Superior temporal gyrus (tissue), 1 donor: ENCODE measurements at regions not wholly inside any gene's neighbourhood (a gene's known extent, or its start where the extent isn't known, plus 50 kb on each side); places are given as distances from the start of the nearest gene placed in this dataset.

ENCODE experiments used
- DNase-seq: peaks from one replicate; pipeline ENCODE4 v3.0.0-alpha.2; 2016; ENCODE audit errors: extremely low spot score

DNA sequence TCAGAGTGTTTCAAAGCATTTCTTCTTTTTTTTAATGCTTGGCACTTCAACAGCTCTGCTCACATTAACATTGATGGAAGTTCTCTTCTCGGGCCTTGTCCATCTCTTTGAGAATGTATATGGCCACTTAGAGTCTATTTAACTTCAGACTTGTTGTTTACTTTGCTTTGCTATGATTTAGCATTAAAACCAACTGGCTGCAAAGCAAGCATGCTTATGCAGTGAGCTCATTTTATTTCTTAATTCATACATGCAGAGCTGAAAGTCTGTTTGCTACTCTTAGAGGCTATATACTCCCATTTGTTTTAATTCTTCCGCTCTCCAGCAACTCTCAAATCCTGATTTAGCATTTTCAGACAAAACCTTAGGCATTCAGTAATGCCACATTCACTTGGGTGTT is 107.6 kb upstream of the PACRGL start:
- DNase-seq, result no peak

DNA sequence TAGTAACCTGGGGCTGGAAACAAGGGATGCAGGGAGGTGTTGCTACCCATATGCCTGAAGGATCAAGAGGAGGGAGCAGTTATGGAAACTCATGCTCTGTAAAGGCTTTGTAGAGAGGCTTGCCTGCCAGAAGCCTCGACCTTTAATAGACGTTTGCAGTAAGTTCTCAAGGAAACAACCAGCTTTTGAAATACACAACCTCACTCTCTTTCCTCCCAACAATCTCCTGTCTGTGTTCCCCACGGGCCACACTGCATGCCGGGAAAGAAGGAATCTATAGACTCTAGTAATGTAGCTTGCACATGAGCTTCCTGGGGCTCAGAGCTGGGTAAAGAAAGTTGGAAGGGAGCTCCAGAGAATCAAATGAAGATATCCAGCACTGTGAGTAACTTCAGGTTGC is 101.6 kb upstream of the PACRGL start:
- no peak for DNase-seq

GRCh38 chr4:20603671-20604313 is 96.5 kb upstream of the PACRGL start:
- DNase-seq, result no peak

GRCh38 chr4:20612313-20612712 is 87.9 kb upstream of the PACRGL start:
- no peak for DNase-seq

DNA sequence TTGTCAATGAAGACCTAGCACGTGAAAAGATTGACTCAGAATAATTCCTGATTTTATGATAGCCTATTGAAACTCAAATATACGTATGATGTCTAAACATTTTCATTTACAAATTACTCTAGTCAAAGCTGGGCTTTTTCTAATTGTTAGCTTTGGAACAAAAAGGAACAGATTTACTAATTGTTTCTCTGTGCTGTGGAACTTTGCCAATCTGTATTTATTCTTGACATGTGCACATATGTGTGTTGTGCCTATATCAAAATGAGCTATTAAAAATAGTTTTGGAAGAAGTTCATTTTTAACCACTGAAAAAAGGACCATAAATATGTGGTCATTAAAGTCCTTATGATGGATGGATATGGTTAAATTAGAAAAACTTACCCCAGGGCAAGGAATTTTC is 85.4 kb upstream of the PACRGL start:
- DNase-seq, result no peak

- no peak for DNase-seq
Observed at GRCh38 chr4:20615486-20616260, 84.6 kb upstream of the PACRGL start.

DNA sequence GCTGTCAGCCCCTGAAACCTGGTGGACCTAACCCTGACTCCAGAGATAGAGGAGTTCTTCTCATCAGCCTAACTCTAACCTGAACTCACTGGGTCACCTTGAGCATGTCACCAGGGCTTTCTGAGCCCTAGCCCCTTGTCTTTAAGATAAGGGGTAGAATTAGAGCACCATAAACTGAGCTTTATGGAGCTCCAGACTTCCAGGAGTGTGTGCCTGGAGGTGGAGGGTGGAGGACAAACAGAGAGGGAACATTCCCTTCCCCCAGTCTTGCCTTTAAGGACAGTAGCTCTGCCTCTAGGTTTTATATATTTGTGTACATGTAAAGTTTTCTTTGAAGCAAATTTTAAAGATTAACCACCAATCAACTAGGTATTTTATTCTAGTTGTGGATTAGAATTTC is 83.9 kb upstream of the PACRGL start:
- DNase-seq, result no peak

DNA sequence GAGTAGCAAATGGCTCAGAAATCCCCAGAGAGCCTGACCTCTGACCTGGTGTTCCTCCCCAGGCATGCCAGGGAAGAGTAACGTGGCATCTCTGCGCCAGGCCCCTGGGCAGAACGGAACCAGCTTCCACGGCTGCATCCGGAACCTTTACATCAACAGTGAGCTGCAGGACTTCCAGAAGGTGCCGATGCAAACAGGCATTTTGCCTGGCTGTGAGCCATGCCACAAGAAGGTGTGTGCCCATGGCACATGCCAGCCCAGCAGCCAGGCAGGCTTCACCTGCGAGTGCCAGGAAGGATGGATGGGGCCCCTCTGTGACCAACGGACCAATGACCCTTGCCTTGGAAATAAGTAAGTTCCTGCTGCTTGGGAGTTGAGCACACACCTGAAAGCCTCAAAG is 83.4 kb upstream of the PACRGL start:
- no peak for DNase-seq

DNA sequence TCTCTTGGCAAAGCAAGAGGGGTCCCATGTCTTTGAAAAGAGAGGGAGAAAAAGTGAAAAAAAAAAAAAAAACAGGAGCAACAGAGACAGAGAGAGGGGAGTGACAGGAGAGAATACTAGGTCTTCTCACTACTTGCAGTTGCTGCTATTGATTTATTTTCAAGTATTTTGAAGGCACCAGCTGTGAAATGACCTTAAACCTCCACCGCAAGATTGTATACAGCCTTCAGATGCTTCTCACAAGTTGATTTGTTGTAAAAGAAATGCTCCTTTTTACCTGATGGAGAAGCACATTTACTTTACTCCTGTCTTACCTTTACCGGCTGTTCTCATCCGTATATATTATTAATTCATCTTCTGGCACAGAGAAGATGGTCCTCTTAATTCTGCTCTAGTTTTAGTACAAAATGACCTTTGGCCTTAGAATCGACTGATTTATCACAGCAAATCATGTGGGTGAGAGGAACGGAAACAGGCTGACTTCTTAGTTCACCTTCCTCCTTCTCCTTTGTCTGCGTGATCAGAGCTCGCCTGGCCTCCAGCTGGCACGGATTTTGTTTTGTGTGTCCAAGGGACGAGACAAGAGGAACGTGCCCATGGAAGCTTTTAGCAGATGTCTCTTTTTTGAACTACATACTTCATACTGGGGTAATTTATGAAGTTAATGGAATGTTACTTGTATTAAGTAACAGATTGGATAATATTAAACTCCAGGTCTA is 82.4 kb upstream of the PACRGL start:
- no peak for DNase-seq

DNA sequence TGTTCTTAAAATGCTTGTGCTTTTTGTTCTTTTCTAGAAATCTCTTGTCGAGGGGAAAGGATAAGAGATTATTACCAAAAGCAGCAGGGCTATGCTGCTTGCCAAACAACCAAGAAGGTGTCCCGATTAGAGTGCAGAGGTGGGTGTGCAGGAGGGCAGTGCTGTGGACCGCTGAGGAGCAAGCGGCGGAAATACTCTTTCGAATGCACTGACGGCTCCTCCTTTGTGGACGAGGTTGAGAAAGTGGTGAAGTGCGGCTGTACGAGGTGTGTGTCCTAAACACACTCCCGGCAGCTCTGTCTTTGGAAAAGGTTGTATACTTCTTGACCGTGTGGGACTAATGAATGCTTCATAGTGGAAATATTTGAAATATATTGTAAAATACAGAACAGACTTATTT is 81.5 kb upstream of the PACRGL start:
- DNase-seq, result no peak

GRCh38 chr4:20621476-20621875 is 78.8 kb upstream of the PACRGL start:
- no peak for DNase-seq

GRCh38 chr4:20622701-20623100 is 77.6 kb upstream of the PACRGL start:
- DNase-seq, result no peak

GRCh38 chr4:20623939-20624338 is 76.3 kb upstream of the PACRGL start:
- DNase-seq, result no peak

GRCh38 chr4:20624793-20625374 is 75.4 kb upstream of the PACRGL start:
- DNase-seq, result no peak

GRCh38 chr4:20625426-20625825 is 74.8 kb upstream of the PACRGL start:
- no peak for DNase-seq

GRCh38 chr4:20626326-20627005 is 73.8 kb upstream of the PACRGL start:
- DNase-seq, result no peak

DNA sequence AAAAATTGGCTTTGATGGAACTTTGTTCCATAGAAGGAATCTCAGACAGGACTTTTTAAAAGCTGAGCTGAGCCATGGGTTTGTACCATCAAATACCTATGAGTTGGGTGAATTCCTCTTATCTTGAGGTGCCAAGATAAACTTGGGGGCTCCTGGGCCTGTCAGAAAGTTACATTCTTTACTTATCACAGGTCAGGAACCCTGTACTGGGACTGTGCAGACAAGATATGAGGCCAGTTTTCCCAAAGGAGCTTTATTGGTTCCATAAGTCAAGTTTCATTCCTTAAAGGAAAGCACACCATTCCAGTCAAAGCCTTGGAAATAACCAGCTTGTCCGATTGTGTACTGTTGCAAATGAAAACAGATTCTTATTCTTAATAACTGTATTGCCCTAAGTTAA is 72.4 kb upstream of the PACRGL start:
- DNase-seq, result no peak

DNA sequence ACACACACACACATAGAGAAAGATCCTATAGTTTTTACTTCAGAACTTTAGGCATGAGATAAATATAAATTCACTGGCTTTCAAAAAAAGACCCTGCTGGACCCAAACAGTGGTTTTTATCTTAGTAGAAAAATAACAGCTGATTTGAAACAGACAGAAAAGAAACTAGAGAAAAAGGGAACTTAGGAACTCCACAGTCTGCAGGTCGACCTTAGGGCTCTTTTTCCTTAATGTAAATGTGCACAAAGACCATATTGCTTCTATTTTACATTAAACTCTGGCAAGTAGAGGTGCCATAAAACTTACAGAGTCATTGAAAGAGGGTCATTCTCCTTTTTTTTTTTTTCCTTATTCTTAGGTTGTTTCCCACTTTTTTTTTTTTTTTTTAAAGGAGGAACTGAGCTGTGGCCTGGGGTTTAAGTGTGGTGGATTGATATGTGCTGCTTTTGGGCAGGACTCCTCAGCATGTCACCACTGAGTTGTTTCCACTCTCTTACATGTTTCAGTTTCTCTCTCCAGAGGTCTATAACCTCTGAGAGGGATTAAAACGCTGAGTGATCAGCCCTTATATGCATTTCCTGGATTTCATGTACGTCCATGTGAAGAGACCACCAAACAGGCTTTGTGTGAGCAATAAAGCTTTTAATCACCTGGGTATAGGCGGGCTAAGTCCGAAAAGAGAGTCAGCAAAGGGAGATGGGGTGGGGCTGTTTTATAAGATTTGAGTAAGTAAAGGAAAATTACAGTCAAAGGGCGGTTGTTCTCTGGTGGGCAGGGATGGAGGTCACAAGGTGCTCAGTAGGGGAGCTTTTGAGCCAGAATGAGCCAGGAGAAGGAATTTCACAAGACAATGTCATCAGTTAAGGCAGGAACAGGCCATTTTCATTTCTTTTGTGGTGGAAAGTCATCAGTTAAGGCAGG is 70.8 kb upstream of the PACRGL start:
- DNase-seq, result no peak

- no peak for DNase-seq
Observed at GRCh38 chr4:20638825-20639224, 61.4 kb upstream of the PACRGL start.

GRCh38 chr4:20639346-20639745 is 60.9 kb upstream of the PACRGL start:
- DNase-seq, result no peak

DNA sequence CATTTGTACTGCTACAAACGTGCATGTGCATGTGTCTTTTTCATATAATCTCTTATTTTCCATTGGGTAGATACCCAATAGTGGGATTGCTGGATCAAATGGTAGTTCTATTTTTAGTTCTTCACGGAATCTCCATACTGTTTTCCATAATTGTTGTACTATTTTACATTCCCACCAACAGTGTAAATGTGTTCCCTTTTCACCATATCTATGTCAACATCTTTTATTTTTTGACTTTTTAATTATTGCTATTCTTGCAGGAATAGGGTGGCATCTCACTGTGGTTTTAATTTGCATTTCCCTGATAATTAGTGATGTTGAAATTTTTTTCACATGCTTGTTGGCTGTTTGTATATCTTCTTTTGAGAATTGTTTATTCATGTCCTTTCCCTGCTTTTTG is 59.3 kb upstream of the PACRGL start:
- DNase-seq, result no peak
